ENCODE measurements at regions not wholly inside any gene's neighbourhood (a gene's known extent, or its start where the extent isn't known, plus 50 kb on each side); places are given as distances from the start of the nearest gene placed in this dataset.
"Not testable (repeated sequence)": the region's sequence is repeated elsewhere in the genome, so short reads cannot be mapped to it uniquely, and the experiment has no call there.

DNA sequence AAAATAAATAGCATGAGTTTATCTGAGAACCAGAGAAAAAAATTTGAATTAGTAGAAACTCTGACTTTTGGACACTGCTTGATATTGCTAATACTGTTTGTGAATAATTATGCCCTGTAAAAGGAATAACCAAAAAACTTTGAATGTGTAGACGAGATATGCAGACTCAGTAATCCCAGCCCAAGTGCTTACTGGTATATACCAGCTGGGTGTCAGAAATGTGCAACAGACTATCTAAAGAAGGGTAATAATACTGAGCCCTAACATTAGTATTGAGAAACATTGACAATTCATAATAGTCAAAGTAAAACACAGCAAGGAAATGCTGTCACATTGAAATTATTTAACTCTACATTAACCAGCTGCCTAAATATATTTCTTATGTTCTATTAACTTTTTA is 60.5 kb upstream of the ZC3H15 start:
- TF ChIP-seq CTCF (IDR thresholded peaks at IDR 0.05; ENCODE audit: low read depth, low read length): no peak

DNA sequence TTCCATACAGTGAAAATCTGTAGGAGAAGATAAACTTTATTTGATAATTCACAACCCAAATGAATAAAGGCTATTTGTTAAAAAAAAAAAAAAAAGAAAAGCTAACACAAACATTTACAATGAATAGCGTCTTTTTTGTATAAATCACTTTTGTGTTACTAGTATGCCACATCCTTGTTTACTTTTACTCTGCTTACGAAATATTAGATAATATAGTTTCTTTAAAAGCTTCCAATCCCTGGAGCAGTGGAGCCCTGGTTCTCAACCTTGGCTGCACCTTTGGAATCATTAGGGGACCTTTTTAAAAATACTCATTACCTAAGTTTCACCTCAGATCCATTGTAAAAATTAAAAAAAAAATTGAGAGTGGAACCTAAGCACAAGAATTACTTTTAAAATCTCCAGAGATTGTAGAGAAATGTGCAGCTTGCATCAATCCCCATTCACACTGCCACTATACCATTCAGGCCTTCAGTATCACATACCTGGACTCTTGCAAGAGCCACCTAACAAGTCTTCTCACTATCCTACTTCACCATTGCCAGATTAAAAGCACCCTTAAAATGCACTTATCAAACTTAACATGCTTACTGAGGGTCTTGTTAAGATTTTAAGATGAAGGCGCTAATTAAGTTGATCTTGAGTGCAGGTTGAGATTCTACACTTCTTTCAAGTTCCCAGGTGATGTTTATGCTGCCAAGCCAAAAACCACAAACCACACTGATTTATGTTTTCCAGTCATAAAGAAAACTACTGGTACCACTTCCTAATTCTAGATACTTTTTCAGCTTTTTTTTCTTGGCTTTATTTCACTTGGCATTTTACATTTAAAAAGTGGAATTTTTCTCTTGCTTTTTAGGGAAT is 59.7 kb upstream of the ZC3H15 start:
- TF ChIP-seq CTCF (IDR thresholded peaks at IDR 0.05; ENCODE audit: low read depth, low read length): no peak
- in situ Hi-C loops (cut with HindIII; ENCODE audit: low sequenced_read_pairs): no loop called here

More for the DNA sequence above, 60.5 kb upstream of the ZC3H15 start:
- in situ Hi-C loops (cut with HindIII; ENCODE audit: low sequenced_read_pairs): no loop called here
- H3K4me3 ChIP-seq (ENCODE audit: low read depth, low read length): no peak overlapping the region
- DNase-seq (ENCODE audit: low read depth, low spot score): no peak

GRCh38 chr2:186427017-186427350 is 59.1 kb upstream of the ZC3H15 start:
- H3K4me3 ChIP-seq (ENCODE audit: low read depth, low read length); DNase-seq (ENCODE audit: low read depth, low spot score); in situ Hi-C loops (cut with HindIII; ENCODE audit: low sequenced_read_pairs): not testable (repeated sequence)

More for the DNA sequence above, 59.7 kb upstream of the ZC3H15 start:
- H3K4me3 ChIP-seq (ENCODE audit: low read depth, low read length): no peak overlapping the region
- no peak for DNase-seq (ENCODE audit: low read depth, low spot score)

GRCh38 chr2:186427970-186428369 is 58.1 kb upstream of the ZC3H15 start:
- H3K4me3 ChIP-seq (ENCODE audit: low read depth, low read length): no peak overlapping the region
- DNase-seq (ENCODE audit: low read depth, low spot score): no peak
- in situ Hi-C loops (cut with HindIII; ENCODE audit: low sequenced_read_pairs): no loop called here
- TF ChIP-seq CTCF (IDR thresholded peaks at IDR 0.05; ENCODE audit: low read depth, low read length): no peak

DNA sequence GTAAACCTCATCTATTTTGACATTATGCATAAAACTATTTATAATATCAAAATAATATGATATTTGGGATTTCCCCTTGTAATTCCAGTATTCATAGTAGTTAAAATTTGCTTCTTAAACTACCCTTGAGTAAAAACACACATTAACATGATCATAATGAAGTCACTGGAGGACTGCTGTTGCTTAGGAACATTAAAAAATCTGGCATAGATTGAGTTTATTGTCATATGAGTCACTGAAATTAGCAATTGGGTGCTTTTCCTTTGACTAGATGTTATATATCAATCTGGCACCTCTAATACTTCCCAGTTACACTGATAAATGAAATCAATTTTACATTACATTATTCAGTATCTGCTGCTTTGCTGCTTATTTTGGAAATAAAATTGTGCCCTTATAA is 57.0 kb upstream of the ZC3H15 start:
- DNase-seq (ENCODE audit: low read depth, low spot score): no peak
- TF ChIP-seq CTCF (IDR thresholded peaks at IDR 0.05; ENCODE audit: low read depth, low read length): no peak
- H3K4me3 ChIP-seq (ENCODE audit: low read depth, low read length): no peak overlapping the region
- in situ Hi-C loops (cut with HindIII; ENCODE audit: low sequenced_read_pairs): no loop called here

DNA sequence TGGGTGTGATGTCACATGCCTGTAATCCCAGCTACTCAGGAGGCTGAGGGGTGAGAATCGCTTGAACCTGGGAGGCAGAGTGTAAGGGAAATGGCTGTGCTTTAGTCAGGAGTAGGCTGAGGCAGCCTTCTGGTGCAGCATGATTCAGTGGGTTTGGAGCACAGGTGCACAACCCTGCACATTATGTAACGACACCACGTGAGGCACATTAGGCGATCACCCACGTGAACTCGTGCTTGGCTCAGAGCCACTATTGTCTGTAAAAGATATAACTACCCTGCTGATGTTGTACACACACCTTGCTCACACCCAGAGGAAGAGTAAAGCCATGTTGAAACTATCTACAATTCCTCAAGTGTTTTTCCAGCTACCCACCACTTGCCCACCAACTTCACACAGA is 54.8 kb upstream of the ZC3H15 start:
- in situ Hi-C loops (cut with HindIII; ENCODE audit: low sequenced_read_pairs): no loop called here
- no peak for DNase-seq (ENCODE audit: low read depth, low spot score)
- H3K4me3 ChIP-seq (ENCODE audit: low read depth, low read length): no peak overlapping the region
- no peak for TF ChIP-seq CTCF (IDR thresholded peaks at IDR 0.05; ENCODE audit: low read depth, low read length)

- no peak overlapping the region for H3K4me3 ChIP-seq (ENCODE audit: low read depth, low read length)
- no peak for TF ChIP-seq CTCF (IDR thresholded peaks at IDR 0.05; ENCODE audit: low read depth, low read length)
- DNase-seq (ENCODE audit: low read depth, low spot score): no peak
- in situ Hi-C loops (cut with HindIII; ENCODE audit: low sequenced_read_pairs): no loop called here
Observed at GRCh38 chr2:186433040-186433439, 53.0 kb upstream of the ZC3H15 start.
